Activated CD4-positive, alpha-beta T cell treated with anti-CD3 and anti-CD28 coated beads for 48 hours (primary cell): ENCODE measurements at regions not wholly inside any gene's neighbourhood (a gene's known extent, or its start where the extent isn't known, plus 50 kb on each side); places are given as distances from the start of the nearest gene placed in this dataset.

Experiments
- DNase-seq: peaks from one replicate; pipeline ENCODE4 v3.0.0-alpha.2; 2020

DNA sequence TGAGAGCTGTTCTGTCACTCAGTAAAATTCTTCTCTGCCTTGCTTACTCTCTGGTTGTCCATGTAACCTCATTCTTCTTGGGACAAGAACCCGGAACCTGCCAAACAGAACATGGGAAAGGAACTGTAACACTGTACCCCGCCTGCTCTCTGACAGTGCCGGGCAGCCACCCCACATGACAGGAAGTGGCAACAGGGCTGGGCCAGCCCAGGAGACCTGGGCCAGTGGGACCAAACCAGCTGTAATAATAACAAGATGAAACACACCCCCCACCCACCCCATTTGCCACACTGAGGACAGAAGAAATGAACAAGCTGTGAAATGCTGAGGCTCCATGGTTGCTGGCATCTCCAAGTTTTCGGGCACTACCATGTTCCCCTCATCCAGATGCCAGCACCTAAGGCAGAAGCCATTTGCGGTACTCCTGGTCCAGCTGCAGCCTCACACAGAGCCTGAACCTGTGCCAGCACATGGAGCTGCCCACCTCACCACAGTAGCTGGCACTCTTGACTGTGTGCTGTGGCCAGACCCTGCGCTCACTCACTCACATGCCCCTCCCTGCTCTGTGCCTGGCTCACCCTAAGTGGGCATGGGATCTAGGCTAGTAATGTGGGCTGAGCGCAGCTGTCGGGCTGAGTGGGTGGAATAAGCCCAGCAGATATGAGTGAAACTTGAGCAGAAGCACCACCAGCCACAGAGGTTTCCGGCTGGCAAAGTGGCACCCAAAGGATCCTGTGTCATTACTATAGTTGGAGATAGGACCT lies 126.2 kb upstream of the UGT8 start:
- no peak for DNase-seq

DNA sequence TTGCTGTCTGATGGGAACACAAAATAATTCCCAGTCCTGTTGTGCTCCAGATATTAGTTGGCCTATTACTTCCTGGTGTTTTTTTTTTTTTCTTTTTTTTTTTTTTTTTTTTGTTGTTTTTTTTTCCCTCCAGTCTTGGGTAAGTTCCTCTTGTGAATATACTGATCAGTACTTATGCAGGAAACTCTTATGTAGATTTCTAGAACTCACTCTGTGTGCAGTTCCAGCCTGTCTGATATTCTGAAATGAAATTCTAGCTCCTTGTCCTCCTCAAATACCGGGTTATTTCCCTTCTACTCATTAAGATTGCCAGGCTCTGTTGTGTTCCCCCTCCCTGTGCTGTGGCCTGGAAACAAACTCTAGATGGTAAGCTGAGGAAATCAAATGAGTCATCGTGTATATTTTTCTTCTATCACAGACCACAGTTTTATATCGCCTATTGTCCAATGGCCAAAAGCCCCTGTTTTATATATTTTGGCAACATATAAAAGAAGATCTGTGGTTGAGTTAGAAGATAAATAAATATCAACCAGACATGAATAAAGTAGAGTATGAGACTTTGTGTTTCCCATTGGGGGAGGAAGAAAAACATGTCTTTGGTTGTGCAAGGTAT lies 124.3 kb upstream of the UGT8 start:
- no peak for DNase-seq

DNA sequence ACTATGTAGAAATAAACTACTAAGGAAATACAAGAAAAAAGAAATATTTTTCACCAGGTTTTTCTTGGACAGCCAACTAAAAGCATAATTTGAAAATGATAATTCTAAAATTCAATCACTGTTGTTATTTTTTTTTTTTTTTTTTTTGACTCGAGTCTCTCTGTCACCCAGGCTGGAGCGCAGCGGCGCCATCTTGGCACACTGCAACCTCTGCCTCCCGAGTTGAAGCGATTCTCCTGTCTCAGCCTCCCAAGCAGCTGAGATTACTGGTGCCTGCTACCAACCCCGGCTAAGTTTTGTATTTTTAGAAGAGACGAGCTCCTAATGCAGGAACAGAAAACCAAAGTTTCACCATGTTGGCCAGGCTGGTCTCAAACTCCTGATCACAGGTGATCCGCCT lies 122.3 kb upstream of the UGT8 start:
- DNase-seq = no peak

DNA sequence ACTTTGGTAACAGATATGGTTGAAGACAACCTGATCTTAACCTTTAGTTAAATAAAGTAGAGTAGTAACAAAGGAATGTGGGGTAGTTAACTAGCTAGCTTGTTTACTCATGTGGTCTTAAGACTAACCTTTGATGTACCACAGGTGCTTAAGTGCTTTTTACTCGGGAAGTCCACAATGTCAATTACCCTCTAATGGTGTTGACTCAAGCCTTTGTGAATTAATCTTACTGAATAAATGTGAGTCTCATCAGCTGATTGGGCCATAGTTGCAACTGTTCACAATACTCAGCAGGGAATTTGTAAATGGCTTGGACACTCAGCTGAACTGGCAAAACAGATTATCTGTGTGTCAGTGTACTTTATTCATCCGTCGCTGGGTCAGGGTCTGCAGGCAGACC lies 119.0 kb upstream of the UGT8 start:
- no peak for DNase-seq

DNA sequence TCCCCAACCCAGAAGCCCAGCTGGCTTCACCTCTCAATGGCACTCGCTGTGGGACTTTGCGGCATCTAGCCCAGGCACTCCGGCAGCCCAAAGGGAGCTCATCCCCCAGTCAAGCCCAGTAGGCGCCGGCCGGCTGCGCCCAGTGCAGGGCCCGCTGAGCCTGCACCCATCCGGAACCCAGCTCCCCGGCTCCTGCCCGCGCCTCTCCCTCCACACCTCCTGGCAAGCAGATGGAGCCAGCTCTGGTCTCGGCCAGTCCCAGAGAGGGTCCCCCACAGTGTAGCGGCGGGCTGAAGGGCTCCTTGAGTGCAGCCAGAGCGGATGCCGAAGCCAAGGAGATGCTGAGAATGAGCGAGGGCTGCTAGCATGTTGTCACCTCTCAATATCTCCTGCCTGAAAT lies 116.8 kb upstream of the UGT8 start:
- no peak for DNase-seq

DNA sequence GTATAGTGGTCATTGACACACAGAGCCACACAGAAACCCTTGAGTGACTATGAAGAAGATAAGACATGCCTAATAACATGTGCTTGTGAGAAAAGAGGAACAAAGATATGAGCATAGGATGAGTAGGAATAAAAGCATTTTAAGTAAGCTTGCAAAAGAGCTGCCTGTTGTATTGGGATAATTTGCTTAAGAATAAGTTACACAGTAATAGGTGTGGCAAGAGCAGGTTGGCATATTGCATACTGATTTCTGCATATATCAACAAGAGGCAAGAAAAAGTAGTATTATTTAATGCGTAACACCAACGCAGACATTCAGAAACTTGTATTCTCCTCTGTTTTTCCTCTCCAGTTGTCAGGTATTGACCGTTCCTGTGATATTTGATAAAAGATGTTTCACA lies 111.5 kb upstream of the UGT8 start:
- no peak for DNase-seq

DNA sequence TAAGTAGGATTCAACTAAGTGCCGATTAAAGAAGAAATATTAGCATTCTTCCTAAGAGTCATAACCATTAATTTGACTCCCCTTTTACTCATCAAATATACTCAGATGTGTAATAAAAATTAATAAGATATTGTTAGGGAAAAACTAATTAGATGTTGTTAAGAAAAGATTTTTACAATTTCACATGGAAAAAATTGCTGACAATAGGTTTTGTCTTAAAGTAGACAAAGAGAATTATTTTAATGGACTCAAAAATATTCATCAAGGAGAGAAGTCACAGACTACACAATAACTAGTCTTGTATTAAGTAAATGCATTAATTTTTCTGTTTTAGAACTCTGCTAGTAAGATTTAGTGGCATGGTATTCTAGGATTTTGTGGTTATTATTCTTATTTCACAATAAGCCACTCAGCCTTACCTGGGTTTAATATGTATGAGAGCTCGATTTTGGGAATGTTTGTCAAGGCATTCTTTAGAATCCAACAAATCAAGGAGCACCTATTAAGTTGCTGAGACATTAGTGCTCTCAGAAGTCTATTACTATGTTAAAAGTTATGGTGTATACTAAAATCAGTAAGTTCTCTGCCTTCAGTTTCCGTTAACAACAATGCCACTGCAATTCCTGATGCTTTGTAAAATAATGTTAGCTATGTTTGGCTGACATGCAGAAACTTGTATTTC lies 110.2 kb upstream of the UGT8 start:
- no peak for DNase-seq

DNA sequence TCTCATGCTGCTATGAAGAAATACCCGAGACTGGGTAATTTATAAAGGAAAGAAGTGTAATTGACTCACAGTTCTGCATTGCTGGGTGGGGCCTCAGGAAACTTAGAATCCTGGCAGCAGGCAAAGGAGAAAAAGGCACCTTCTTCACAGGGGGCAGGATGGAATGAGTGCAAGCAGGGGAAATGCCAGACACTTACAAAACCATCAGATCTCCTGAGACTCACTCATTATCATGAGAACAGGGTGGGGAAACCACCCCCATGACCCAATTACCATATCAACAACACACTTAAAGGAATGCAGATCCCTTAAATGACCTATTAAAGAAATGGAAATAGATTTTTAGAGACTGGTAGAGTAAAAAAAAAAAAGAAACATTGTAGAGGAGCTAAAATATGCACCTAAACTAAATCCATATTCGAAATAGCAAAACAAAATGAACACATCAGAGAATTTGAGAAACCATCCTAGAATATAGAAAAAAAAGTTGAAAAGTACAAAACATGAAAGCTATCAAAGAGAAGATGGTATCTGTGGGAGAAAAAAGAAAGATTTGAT lies 104.3 kb upstream of the UGT8 start:
- no peak for DNase-seq

DNA sequence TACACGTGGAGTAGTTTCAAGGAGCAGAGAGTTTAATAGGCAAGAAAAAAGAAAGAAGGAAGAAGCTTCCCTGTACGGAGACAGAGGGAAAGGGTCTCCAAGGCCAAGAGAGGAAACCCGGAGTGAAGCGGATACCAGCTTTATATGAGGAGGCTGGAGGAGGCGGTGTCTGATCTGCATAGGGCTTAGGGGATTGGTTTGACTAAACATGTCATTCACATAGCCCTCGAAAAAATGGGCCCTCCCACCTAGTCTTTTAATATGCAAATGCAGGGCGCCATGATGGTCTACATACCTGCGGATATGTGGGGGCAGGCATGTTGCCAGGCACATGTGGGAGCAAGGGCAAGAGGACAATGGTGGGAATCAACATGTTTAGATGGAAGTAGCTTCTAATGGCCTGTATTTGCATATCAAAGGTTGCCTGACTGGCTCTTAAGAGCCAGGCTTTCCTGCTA lies 103.1 kb upstream of the UGT8 start:
- DNase-seq = no peak

DNA sequence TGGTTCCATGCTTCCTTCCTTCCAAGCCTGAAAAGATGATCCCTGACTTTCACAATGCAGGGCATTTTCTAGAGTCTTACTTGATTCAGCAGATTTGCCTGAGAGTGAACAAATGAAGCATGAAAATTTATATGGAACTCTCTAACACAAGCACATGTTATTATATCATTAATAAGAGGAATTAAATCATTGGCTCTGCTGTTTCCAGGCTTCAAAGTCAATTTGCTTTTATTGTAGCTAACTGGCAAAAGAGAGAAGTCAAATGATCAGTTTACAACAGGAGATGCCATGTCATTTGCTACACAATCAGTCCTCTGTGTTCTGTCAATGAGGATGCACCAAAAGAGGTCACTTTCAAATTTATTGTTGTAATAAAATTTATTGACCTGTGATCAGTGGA lies 101.5 kb upstream of the UGT8 start:
- DNase-seq = no peak

DNA sequence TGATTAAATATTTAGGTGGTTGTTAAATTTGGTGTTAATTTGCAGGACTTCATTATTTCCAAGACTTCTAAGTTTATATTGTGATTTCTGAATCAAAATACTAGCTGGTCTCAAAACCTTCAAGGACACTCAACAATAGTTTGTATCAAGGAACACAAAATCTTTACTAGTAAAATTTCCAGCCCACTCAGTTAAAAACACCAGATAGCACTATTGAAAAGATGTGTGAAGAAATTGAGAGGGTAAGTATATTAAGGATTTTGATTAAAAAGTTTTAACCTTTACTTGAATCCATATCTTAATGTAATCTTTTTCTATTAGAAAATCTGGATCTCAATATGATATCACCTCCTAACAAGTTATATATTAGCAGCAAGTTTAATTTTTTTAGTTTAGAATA lies 89.3 kb upstream of the UGT8 start:
- DNase-seq = no peak

DNA sequence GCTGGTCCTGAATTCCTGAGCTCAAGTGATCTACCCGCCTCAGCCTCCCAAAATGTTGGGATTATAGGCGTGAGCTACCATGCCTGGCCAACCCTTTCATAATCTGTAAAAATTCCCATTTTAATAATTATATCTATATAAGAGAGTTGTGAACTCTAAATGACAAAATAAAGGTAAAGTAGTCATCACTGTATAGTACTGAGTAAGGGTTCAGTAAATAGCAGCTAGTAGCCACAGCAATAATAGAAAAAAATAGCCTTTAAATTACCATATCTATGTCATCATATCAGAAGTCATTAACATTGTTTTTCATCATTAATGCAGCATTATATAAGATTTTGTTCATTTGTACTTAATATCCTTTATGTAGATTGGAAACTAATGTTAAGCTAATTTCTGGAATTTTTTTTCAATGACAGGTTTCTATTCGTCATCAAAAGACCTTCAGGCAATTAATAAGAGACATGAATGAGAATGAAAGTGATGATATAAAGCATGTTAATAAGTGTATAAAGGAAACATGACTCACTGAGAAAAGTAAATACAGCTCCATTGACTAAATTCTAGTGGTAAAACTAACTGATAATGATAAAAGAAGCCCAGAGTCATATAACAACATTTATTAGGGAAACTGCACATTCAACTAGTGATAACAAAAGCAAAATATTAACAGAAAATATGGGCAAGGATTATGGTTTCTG lies 85.9 kb upstream of the UGT8 start:
- no peak for DNase-seq

DNA sequence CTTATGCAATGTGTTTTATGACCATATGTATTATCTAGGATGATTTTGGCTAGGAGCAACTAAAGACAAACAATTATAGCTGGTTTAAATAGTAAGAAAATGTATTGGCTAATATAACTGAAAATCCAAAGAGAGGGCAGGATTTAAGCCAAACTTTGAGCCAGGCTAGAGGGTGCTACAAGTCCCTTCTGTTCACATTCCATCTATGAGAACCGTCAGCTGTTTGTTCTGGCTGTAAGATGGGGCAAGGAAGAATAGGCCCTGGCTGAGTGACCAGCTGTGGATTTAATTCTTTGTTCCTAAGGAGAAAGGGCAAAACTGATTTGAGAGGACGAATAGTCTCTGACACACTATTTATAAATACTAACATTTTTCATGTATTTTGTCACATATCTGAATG lies 79.2 kb upstream of the UGT8 start:
- DNase-seq = no peak

DNA sequence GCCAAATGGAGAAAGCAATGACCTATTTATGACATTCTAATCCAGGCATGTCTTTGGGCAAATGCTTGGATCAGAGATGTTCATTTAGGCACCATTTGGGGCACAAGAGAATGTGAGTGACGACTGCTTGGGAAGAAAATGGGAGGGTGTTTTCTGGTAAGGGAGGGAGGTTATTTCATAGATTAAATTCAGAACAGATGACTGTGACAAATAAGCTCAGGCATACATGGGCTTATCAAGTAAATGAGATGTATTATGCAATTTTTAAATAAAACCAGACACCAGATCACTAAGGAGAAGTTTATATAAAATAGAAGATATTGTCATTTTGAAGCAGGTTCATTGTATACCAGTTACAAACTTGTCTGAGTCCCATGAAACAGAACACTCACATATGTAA lies 71.4 kb upstream of the UGT8 start:
- no peak for DNase-seq

DNA sequence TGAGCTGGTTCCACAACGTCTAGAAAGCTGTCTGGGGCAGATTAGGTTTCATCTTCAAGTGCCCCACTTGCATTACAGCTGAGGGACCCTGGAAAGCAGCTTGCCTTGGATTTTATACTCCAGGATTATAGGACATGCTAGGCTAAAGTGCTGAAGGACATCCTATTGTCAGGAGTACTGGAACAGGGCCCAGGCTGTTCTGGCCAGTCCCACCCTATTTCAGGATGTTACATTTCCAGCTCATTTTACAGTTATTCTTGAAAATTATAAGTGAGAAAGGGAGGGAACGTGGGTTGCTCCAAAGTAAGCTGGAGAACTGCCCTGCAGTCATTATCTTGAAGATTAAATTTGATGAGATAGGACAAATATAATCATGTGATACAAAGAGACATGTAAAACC lies 71.0 kb upstream of the UGT8 start:
- DNase-seq = no peak

DNA sequence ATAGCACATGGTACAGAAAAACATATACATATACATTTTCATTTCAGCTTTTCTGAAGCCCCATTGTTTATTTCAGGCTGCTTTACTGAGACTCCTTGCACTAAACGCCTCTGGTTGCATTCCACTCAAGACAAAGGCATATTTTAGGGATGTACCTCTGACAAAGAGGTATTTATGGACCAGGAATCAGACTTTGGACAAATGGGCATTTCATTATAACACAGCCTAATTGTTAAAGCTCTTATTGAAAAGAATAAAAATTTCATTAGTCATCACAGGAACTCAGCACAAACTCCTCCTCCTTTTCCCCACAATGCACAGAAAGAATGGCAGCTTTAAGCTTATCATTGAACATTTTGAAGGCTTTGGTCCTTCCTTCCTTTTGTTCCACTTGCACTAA lies 62.9 kb upstream of the UGT8 start:
- DNase-seq = no peak

DNA sequence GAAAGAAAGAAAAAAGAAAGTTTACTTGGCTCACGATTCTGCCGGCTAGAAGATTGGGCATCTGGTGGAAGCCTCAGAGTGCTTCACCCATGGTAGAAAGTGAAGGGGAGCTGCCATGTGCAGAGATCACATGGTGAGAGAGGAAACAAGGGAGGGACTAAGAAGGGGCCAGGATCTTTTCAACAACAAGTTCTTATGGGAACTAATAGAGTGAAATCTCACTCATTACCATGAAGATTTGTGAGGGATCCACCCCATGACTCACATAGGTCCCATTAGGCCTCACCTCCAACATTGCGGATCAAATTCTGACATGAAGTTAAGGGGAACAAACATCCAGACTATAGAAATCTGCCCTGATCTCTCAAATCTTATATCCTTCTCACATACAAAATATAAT lies 61.3 kb upstream of the UGT8 start:
- no peak for DNase-seq

DNA sequence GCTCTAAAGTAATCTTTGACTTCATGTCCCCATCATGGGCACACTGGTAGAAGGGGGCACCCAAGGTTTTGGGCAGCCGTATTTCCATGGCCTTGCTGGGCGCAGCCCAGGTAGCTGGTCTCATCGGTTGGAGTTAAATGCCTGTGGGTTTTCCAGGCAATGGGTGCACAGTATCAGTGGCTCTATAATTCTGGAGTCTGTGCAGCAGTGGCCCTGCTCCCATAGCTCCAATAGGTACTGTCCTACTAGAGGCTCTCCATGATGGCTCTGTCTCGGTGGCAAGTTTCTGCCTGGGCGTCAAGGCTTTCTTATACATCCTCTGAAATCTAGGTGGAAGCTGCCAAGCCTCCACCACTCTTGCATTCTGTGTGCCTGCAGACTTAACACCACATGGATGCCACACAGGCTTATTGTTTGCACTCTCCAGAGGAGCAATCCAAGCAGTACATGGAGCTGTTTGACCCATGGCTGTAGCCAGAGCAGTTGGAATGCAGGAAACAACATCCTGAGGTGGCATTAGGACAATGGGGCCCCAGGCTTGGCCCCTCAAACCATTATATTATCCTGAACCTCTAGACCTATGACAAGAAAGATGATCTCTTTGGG lies 60.5 kb upstream of the UGT8 start:
- no peak for DNase-seq

DNA sequence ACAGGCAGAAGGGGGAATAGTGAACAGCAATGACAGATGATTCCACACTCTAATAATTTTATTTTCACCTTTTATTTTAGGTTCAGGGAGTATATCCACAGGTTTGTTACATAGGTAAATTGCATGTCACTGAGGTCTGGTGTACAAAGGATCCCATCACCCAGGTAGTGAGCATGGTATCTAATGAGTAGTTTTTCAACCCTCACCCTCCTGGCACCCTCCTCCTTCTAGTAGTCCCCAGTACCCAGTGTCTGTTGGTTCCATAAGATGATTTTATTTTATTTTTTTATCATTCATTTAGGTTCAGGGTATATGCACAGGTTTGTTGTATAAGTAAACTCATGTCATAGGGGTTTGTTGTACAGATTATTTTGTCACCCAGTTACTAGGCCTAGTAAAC lies 58.6 kb upstream of the UGT8 start:
- no peak for DNase-seq

DNA sequence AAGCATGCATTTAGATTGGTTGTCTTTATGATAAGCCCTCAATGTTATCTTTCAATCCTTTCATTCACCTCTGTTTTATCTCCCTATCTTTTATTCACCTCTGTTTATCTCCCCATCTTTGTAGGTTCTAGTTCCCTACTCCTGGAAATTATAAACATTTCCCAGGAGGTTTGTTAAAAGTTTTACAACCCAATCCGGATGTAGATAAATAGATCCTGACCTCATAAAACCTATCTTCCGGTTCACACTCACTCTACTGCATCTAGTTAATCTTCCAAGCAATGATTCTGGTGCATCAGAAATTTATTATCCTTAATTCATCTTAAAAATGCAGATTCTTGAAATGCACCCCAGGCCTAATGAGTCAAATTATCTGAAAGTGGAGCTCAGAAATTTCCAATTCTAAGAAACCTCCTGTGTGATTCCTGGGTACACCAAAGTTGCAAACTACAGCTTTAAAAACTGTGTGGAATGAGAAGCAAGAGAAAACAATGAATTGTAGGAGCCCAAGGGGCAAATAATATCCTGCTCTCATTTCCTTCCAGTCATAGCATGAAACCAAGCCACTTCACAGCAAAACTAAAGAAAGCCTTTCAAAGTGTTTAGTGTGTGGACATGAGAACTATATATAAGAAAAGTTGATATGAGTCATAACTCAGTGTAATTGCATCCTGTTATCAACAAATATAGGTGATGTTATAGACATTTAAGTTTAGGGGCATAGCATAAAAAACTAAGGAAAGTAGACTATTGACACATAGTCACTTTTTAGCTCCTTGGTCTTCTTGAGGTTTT lies 51.1 kb upstream of the UGT8 start:
- DNase-seq = no peak
